Right lobe of liver (tissue), 6 donors: ENCODE measurements at regions not wholly inside any gene's neighbourhood (a gene's known extent, or its start where the extent isn't known, plus 50 kb on each side); places are given as distances from the start of the nearest gene placed in this dataset.
A peak's percentile ranks its signal among the peaks of the same experiment; 100 is the strongest.

Source experiments
- ATAC-seq, 4 donors: fragments of 200-7000 bp; cut with Tn5 transposase; one replicate each; pipeline ENCODE4 v1.9.1; 2020; ENCODE audit warnings: mild to moderate bottlenecking in 4 of 4, moderate library complexity in 4 of 4
- DNase-seq, 3 donors: peaks; one replicate each; pipeline ENCODE4 v3.0.0-alpha.2; 2020
- H3K27ac ChIP-seq, 3 donors: fragments of 200-600 bp; one replicate each; pipeline ENCODE4 v1.8.0; 2022
- H3K27me3 ChIP-seq, 2 donors: fragments of 200-600 bp; one replicate each; pipeline ENCODE4 v1.8.0; 2022
- H3K36me3 ChIP-seq, 4 donors: fragments of 200-600 bp; sonication (generic) in 1 of 4; one replicate each; pipeline versions ENCODE4 v1.5.1 to v1.8.0; 2017 to 2022; ENCODE audit warnings: control low read depth in 1 of 4
- H3K4me1 ChIP-seq, 4 donors: fragments of 200-600 bp; sonication (generic) in 1 of 4; one replicate each; pipeline versions ENCODE4 v1.5.1 to v1.8.0; 2017 to 2022; ENCODE audit warnings: control low read depth in 1 of 4
- H3K4me3 ChIP-seq, 3 donors: fragments of 200-600 bp; one replicate each; pipeline ENCODE4 v1.8.0; 2022
- H3K9me3 ChIP-seq, 4 donors: fragments of 200-600 bp; sonication (generic) in 1 of 4; one replicate each; pipeline versions ENCODE4 v1.5.1 to v1.8.0; 2017 to 2022; ENCODE audit warnings: control low read depth in 1 of 4
- POLR2A ChIP-seq: fragments of 450-650 bp; IDR thresholded peaks from one replicate; pipeline ENCODE4 v1.6.1; 2017; ENCODE audit warnings: antibody characterized with exemption, mild to moderate bottlenecking
- WGBS: methylation state at CpG from one replicate; pipeline ENCODE4 v1.1.6; 2018; ENCODE audit warnings: low coverage, low lambda C conversion rate; ENCODE audit not compliant: insufficient coverage; ENCODE audit errors: missing lambda C conversion rate; 5-methylcytosine and 5-hydroxymethylcytosine counted together
- intact Hi-C, 2 donors: fragments of 100-400 bp; cut with DNase I; formaldehyde crosslinking; loops; one replicate each; pipeline versions ENCODE4 v1.11.2 to v1.14.1; 2022
- TF ChIP-seq, protein P1 (sequence below), 4 donors: fragments of 200-600 bp in 3 of 4; fragments of 450-650 bp in 1 of 4; IDR thresholded peaks; one replicate each; pipeline versions ENCODE4 v1.5.1 to v1.8.0; 2016 to 2022; ENCODE audit warnings: antibody characterized with exemption in 4 of 4, mild to moderate bottlenecking in 2 of 4
- donor health status: DM: no; HTN: yes; CAD: no.
- donor health status: DM: no; HTN: no; CAD: no.
- donor health status: DM: no; HTN: no; CAD: no.
- donor health status: DM: no; HTN: yes; CAD: no.
- donor health status: DM: no; HTN: yes; CAD: no.

DNA sequence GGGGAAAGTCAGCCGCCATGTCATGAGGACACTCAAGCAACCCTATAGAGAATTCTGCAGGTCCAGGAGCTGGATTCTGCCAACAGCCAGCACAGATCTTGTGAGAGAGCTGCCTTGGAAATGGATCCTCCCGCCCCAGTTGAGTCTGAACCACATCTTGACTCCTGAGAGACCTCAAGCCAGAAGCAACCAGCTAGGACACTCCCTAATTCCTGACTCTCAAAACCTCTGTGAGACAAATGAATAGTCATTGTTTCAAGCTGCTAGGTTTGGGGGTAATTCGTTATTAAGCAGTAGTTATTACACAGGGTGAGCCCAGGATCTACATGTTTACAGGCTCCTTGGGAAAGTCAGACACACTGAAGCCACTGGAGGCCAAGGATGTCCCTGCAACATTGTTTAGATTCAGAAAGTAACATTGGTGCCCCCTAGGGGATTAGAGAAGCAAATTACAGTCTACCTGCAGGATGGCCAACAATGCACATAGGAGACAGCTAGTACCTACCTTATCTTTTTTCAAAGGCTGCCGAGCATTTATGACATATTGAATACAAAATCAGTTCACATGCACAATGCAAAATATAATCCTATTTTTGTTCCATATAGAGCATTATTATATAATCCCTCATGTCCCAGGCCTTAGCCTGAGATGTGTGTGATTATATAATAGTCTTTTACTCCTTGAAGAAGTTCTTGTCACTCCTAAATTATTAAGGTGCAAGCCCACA is 57.9 kb upstream of the FICD start:
- intact Hi-C loops: no loop called here
- H3K9me3 ChIP-seq: no peaks in the 10 kb centered on the region
- WGBS: 46% methylated on average over 4 of the region's 4 CpGs
- H3K4me3 ChIP-seq: no peak overlapping the region
- no peak overlapping the region for H3K27ac ChIP-seq
- no peaks in the 10 kb centered on the region for H3K27me3 ChIP-seq
- no peaks in the 10 kb centered on the region for H3K4me1 ChIP-seq
- peak; percentile 59 to 84 (median 74) for ATAC-seq
- TF ChIP-seq, protein P1, sequence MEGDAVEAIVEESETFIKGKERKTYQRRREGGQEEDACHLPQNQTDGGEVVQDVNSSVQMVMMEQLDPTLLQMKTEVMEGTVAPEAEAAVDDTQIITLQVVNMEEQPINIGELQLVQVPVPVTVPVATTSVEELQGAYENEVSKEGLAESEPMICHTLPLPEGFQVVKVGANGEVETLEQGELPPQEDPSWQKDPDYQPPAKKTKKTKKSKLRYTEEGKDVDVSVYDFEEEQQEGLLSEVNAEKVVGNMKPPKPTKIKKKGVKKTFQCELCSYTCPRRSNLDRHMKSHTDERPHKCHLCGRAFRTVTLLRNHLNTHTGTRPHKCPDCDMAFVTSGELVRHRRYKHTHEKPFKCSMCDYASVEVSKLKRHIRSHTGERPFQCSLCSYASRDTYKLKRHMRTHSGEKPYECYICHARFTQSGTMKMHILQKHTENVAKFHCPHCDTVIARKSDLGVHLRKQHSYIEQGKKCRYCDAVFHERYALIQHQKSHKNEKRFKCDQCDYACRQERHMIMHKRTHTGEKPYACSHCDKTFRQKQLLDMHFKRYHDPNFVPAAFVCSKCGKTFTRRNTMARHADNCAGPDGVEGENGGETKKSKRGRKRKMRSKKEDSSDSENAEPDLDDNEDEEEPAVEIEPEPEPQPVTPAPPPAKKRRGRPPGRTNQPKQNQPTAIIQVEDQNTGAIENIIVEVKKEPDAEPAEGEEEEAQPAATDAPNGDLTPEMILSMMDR (IDR thresholded peaks at IDR 0.05): peak; percentile 47 to 62 (median 56)
- TF ChIP-seq POLR2A: no peak
- DNase-seq: no peak
- no peaks in the 10 kb centered on the region for H3K36me3 ChIP-seq

DNA sequence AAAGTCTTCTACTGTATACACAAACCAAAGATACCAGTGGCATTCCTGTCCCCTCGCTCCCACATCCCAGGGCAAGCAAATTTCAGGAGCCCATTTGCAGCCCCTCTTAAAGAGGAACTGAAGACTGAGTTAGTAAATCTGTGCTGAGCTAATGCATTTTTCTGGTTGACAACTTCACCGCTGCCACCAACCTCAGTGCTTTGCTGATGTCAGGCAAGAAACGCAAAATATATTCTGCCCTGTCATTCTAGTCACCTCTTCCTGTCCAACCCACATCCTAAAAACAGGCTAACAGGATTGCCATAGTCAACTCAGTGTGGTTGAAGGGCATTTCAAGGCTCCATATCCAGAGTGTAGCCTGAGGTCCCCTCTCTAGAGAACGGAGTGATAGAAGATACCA is 59.4 kb upstream of the FICD start:
- no peaks in the 10 kb centered on the region for H3K36me3 ChIP-seq
- peak; percentile 18 to 52 (median 44) for ATAC-seq
- TF ChIP-seq, protein P1 (IDR thresholded peaks at IDR 0.05): no peak
- no peak for TF ChIP-seq POLR2A
- intact Hi-C loops: no loop called here
- WGBS: 55% methylated on average over 4 of the region's 4 CpGs
- DNase-seq: no peak
- H3K27me3 ChIP-seq: no peaks in the 10 kb centered on the region
- no peaks in the 10 kb centered on the region for H3K9me3 ChIP-seq
- no peak overlapping the region for H3K4me3 ChIP-seq
- H3K27ac ChIP-seq: no peak overlapping the region
- no peaks in the 10 kb centered on the region for H3K4me1 ChIP-seq

DNA sequence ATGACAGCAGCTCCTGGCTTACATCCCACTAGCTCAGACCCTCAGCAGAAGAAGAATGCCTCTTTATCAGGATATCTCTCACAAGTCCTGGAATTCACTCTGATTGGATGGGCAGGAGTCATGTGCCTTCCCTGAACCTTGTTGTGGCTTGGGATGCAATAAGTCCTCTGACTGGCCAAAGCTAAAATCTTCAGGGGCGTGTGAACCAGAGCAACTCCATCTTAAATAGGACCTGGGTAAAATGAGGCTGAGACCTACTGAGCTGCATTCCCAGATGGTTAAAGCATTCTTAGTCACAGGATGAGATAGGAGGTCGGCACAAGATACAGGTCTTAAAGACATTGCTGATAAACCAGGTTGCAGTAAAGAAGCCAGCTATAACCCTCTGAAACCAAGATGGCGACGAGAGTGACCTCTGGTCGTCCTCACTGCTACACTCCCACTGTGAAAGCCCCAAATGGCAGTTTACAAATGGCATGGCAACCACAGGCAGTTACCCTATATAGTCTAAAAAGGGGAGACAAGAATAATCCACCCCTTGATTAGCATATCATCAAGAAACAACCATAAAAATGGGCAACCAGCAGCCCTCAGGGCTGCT is 60.4 kb upstream of the FICD start:
- Histone ChIP-seq H3K27me3 (no peaks in the 10 kb centered on the region), H3K27ac (no peak overlapping the region), H3K36me3 (no peaks in the 10 kb centered on the region), H3K9me3 (no peaks in the 10 kb centered on the region), H3K4me1 (no peaks in the 10 kb centered on the region), H3K4me3 (no peak overlapping the region)
- 38% methylated on average over 5 of the region's 5 CpGs for WGBS
- DNase-seq (no peak), ATAC-seq (no peak)
- intact Hi-C loops: no loop called here
- TF ChIP-seq, protein P1 (IDR thresholded peaks at IDR 0.05): no peak
- no peak for TF ChIP-seq POLR2A

DNA sequence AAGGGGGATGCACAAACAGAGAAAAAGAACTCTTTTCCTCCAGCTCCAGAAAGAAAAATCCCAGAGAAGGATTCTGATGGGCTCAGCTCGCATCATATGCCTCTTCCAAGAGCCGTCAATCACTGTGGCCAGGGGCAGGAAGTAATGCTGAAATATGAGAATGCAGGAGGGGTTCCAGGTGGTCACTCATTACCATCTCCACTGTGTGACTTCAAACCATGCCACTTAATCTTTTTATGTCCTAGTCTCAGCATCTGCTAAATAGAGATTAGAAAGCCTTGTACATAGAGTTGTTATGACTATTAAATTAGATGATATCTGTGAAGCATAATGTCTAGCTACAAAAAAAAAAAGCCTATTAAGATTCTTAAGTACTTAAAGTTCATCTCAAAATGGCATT is 65.6 kb upstream of the FICD start:
- no peak overlapping the region for H3K27ac ChIP-seq
- no peaks in the 10 kb centered on the region for H3K9me3 ChIP-seq
- no peak for TF ChIP-seq POLR2A
- TF ChIP-seq, protein P1 (IDR thresholded peaks at IDR 0.05): no peak
- 43% methylated on average over 1 of the region's 2 CpGs for WGBS
- no peaks in the 10 kb centered on the region for H3K36me3 ChIP-seq
- H3K27me3 ChIP-seq: no peaks in the 10 kb centered on the region
- DNase-seq (no peak), ATAC-seq (no peak)
- no peak overlapping the region for H3K4me3 ChIP-seq
- no peaks in the 10 kb centered on the region for H3K4me1 ChIP-seq
- intact Hi-C loops: no loop called here
